GM19397 (cell line): ENCODE measurements at regions not wholly inside any gene's neighbourhood (a gene's known extent, or its start where the extent isn't known, plus 50 kb on each side); places are given as distances from the start of the nearest gene placed in this dataset.
A peak's percentile ranks its signal among the peaks of the same experiment; 100 is the strongest.
"Not testable (repeated sequence)": the region's sequence is repeated elsewhere in the genome, so short reads cannot be mapped to it uniquely, and the experiment has no call there.

Source experiments
- ATAC-seq: cut with Tn5 transposase; IDR thresholded peaks from one replicate; pipeline ENCODE4 v1.9.1; 2021; ENCODE audit warnings: mild to moderate bottlenecking, moderate library complexity; ENCODE audit not compliant: unreplicated experiment

DNA sequence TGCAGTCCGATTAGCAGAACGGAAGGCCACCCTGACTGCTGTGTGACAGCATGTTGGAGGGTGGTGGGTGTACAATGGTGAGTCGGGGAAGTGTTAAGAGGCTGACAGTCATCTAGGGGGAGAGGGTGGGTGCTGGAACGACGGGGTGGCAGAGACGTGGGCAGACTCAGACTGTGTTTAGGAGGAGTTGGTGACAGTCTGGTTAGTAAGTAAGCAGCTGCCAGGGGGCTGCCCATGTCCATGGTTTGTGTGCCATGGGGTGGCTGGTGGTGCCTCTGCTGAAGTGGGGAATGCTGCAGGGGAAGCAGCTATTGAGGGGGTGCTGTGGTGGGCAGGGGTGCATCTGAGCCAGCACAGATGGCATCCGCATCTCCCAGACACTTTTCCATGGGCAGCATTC lies 51.3 kb upstream of the BOD1 start:
- ATAC-seq = no peak

DNA sequence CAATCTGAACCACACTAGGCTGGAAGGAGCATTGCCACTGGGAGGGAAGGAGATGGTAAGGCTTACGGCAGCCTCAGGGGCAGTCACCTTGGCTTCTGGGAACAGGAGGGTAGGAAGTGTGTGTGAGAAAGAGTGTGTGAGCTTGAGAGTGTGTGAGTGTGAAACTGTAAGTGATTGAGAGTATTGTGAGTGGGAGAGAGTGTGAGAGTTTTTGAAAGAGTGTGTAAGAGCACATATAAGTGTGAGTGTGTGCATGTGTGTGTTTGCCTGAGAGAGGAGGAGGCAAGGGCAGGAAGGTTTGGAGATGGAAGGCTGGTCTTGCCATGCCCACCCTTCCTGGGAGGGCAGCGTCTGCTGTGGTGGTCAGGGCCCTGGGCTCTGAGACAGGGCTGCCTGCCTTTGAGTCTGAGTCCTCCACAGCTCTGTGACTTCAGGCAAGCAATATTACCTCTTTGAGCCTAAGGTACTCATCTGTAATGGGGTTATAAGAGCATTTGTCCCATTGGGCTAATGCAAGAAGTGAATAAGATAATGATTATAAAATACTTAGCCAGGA lies 51.9 kb upstream of the BOD1 start:
- no peak for ATAC-seq

DNA sequence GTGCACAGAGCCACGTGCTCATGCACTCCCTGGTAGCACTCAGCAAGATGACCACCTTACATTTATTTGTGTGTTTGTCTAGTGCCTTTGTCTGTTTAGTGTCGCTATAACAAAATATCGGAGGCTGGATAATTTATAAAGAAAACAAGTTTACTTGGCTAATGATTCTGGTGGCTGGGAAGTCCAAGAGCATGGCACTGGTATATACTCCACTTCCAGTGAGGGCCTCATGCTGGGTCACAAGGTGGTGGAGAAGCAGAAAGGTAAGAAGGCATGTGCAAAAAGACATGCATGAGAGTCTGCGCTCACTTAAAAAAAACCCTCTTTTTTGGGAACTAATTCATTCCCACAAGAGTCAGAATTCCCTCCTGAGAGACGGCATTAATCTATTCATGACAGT lies 52.5 kb upstream of the BOD1 start:
- no peak for ATAC-seq

DNA sequence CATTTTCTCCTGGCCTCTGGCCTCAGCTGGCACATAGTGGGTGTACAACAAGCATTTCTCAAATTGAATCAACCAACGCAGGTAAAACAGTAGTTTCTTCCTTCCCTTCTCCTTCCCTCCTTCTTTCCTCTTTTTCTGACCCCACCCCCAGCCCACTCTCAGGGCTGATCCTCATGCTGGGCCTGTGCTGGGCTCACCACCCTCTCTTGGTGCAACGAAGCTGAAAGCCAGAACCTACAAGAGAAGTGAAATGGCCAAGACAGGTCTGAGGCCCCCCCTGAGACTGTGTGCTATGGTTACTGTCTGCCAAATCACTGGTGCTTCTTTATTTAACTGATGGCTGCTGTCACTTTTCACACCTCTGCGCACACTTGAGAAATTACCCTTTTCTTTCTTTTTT lies 53.0 kb upstream of the BOD1 start:
- no peak for ATAC-seq

DNA sequence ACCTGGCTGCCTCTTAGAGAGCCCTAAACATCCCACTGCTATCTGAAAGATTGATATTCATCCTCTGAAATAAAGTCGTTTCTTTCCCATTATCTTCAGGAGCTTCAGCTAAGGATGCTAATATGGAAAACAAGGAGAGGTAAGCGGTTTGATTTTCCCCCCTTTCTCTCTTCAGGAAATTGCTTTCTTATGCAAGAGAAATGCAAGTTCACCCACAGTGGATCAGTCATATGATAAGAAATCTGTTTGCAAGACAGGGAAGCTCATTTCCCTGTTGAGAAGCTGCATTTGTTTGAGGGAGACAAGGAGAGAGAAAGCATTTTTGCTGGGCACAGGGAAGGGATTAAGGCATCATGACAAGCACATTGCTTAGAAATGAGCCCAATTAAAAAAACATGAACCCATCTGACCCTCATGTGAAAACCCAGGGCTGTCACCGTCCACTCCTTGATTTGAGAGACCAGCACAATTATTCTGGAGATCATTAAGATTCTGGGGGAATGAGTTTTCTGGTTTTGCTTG lies 53.7 kb upstream of the BOD1 start:
- ATAC-seq = no peak

DNA sequence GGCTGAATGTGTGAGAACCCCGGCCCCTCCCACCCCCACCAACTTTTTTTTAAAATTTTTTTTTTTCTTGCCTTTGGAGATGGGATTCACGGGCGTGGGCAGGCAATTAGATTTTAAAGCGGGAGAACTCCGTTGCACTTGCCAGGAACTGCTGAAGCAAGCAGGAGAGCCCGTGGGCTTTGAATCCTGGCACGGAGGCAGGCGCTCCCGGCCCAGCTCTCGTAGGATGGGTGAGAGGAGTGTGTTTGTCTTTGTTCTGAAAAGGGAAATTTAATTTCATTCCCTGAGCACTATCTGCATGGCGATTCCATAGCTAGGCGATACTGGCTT lies 54.3 kb upstream of the BOD1 start:
- no peak for ATAC-seq

DNA sequence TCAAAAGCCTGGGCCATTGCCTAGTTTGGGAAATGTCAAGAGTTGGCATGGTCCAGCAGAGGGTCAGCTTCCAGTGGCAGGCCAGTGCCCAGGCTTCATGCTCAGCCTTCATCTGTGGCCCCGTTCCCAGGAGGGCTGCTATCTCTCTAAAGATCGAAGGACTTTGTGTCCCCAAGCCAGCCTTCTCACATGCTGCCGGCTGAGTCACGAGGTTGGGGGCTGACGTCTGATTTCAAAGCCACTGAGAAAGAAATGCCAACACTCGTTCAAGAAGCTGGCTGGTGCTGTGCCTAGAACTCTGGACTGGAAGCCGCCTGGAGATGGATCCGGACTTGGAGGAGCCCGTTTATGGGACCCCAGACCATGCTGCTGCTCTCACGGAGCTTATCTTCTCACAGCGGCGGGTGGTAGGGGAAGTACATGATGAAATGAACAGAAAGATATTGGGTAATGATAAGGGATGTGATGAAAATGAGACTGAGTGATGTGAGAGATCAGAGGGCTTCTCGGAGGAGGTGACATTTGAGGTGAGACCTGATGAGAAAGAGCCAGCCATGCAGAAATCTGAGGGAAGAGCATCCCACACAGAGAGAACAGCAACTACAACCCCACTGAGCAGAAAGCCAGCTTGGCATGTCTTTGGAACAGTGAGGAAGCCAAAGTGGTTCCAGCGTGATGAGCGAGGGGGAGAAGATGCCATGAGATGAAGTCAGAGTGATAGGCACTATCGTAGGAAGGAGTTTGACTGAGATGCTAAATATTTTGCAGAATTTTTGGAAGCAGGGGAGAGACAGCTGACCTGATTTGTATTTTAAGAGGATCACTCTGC lies 54.9 kb upstream of the BOD1 start:
- no peak for ATAC-seq

DNA sequence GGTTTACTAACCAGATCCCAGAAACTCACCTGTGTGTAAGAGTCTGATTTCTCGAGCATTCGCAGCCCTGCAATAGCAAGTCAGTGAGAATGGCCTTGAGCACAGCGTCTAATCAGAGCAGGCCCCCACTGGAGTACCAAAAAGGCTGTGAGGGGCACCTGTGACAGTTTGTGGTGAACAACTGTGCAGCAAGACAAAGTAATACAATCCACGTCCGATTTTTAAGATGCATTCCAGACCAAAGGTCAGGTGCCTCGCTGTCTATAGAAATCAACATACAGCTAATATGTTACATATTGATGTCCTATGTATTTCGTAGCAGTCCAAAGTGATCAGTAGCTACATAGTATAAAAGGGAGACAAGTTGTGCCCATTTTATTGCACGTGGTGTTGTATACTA lies 55.7 kb upstream of the BOD1 start:
- ATAC-seq = no peak

DNA sequence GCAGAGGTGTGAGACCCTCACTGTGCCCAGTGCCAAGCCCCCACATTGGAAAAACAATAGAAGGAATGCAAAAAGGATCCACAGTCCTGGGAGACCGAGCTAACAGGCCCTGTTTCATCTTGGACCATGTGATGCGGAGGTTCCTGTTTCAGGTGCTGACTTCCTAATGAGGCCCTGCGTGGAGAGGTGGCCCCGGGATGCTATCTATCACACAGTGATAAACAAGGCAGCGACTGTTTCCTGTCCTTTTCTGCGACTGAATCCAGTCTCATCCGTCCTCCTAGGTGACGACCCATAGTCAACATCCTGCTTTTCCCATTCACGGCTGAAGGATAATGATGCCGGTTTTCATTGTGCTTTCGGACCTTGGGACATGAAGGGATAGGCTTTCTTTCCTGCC lies 56.4 kb upstream of the BOD1 start:
- no peak for ATAC-seq

DNA sequence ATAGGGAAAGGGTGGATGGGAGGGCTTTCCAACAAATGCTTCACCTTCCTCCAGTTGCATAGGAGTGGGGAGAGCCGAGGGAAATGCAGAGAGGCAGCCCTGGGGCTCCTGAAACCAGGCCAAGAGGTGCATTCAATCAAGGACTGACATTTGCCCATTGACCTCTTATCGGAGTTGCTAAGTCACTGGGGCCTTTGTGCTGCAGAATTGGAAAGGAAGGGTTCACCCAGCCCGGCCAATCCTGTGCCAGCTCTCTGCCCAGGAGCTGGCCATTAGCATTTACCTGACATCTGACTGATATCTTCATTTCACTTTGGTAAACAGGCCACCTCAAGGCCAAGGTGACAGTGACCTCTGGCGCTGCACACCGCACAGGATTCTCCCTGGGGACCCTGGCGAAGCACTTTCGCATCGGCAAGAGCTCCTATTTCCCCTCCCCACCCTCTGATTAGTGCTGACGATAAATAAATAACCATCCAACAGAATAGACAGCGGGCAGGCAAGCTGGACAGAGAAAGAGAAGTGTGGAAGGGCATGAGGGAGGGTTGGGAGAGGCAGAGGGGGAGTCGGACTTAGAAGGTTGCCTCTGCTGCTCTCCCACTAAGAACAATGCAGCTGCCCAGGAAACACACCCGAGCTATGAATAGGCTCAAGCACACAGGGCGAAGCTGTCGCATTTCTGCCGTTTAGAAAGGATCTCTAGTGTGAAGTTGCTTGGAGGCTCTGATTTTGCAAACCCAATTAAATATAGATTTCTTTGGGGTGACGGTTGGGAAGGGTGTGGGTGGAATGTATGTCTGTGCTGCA lies 57.0 kb upstream of the BOD1 start:
- no peak for ATAC-seq

DNA sequence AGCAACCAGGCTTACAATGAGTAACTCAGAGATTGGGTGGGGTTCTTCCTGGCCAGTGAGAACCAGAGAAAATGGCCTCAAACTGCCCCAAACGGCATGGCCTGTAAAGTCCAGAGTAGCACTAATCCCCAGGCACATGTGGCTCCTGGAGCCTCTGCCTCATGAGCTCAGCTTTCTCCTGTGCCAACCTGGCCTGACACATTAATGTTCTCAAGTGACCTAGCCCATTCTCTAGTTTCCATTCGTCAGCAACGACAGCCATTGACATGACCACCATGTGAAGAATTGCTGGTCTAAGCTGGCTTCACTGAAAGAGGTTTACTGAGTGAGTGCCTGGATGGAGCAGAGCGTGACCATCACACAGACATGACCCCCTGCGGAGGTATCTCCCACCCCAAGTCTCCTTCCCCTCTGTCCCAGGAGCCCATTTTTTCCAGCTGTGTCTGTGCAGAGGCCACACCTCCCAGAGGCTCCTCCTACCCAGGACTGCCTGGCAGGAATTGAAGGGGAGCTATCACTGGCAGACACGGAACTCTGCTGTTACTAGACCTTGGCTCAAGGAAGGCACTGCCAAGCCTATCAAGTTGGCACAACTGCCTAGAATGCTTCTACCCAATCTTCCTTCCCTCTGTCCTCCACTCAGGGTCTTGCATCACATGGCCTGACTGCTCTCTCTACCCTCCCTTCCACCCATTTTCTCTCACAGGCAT lies 59.0 kb upstream of the BOD1 start:
- no peak for ATAC-seq

DNA sequence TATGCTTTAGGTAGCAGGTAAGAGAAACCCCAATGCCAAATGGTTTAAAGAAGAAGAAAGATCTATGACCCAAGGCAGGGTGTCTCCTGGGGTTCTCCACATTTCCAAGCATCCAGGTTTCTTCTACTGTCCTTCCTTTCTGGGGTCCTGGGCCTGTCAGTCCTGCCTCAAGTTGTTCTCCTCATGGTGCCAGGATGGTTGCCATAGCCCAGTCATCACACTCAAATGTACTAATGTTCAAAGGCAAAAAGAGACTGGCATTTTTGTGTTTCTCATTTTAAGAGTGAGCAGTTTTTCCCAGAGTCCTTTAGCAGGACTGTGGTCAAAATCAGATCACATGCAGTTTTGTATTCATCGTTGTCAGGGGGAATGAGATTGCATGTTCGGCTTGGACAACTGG lies 59.9 kb upstream of the BOD1 start:
- ATAC-seq = no peak

DNA sequence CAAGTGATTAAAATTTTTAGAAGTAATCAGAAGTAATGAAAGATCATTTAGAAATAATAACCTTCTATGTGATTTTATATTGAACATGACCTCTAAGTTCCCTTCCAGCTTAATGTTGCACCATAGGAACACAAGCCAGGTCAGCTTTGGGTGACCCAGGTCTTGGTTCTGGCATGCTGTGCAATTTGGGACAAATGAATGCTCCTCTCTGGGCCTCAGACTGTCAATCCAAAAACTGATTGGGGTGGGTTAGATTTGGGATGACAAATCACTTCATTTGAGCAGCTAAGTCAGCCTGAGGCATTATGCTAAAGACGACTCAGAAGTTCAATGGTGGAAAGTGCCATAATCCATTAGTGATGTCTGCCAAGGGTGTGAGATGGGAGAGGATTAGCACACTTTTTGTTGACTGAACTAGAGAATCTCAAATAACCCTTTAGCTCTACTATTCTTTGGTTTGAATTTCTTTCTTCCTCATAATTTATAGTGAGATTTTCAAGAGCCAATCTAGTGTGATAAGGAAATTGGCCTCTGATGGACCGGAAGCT lies 60.7 kb upstream of the BOD1 start:
- no peak for ATAC-seq

DNA sequence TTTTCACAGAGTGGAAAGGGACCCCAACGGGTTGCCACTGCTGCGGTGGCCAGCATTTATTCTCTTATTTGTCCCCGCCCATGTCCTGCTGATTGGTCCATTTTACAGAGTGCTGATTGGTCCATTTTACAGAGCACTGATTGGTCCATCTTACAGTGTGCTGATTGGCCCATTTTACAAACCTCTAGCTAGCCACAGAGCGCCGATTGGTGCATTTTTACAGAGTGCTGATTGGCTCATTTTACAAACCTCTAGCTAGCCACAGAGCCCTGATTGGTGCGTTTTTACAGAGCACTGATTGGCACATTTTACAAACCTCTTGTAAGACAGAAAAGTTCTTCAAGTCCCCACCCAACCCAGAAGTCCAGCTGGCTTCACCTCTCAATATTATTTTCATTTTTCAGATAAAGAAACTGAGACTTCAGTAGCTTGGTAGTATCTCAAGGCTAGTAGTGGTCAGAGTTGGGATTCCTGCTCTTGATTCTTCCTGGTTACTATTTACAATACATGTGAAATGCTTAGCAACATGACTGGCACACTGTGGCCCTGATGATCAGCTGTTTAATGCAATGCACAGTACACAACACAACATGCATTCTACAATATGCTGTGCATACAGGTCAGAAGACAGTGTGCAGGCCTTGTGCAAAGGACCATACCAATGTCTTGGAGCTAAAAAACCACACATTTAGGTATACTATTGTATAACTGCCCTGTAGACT lies 63.6 kb upstream of the BOD1 start:
- ATAC-seq = peak; percentile 49

DNA sequence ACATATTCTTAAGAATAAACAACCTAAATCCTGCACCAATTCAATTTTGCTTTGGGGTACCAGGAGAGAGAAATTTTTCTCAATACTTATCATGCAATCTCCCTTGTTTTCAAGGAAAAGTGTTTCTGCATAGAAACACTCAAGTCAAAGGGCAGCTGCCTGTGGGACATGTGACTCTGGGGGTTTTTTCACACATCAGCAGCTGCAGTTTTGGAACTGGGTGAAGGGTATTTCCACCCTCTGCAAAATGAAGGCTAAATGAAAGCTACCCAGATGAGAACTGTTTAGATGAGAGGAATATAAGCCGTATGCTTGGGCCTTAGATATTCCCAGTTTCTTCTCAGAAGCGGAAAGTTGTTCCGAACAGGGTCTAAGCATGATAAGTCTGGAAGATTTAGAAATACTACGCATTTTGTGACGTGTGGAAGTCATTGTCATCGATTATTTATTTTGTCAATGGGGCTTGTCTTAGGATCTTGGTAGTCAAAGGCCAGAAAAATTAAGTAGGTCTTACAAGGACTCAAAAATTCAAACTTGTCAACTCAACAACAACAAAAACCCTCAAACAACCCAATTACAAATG lies 64.3 kb upstream of the BOD1 start:
- ATAC-seq = peak; percentile 76

DNA sequence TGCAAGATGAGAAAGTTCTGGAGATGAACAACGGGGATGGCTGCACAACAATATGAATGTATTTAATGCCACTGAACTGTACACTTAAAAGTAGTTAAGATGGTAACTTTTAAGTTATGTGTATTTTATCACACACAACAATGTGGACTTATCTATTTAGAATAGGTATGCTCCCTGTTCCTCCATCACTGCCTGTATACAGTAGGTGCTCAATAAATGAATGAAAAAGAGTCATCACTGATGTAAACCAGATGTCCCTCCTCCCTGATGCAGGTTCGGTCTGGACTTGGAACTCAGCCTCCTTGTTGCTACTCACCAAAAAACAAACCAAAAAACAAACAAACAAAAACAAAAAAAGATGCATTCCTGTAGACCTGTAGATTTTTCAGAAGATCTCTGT lies 65.9 kb upstream of the BOD1 start:
- ATAC-seq = no peak

DNA sequence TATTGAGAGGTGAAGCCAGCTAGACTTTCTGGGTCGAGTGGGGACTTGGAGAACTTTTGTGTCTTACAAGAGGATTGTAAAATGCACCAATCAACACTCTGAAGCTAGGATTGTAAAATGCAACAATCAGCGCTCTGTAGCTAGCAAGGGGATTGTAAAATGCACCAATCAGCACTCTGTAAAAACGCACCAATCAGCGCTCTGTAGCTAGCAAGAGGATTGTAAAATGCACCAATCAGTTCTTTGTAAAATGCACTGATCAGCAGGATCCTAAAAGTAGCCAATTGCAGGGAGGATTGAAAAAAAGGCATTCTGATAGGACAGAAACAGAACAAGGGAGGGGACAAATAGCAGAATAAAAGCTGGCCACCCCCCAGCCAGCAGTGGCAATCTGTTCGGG lies 68.1 kb upstream of the BOD1 start:
- not testable (repeated sequence) for ATAC-seq

DNA sequence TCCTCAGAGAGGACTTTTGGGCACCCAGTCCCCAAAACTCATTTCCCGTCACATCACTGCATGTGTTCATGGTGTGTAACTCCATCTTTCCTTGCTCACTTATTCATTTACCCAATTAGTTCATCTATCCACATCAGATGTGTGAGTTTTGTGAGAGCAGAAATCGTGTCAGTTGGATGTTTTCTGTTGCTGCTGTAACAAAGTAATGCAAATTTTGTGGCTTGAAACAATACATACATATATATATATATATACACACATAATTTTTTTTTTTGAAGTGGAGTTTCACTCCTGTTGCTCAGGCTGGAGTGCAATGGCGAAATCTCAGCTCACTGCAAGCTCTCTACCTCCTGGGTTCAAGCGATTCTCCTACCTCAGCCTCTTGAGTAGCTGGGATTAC lies 70.5 kb upstream of the BOD1 start:
- ATAC-seq = no peak

DNA sequence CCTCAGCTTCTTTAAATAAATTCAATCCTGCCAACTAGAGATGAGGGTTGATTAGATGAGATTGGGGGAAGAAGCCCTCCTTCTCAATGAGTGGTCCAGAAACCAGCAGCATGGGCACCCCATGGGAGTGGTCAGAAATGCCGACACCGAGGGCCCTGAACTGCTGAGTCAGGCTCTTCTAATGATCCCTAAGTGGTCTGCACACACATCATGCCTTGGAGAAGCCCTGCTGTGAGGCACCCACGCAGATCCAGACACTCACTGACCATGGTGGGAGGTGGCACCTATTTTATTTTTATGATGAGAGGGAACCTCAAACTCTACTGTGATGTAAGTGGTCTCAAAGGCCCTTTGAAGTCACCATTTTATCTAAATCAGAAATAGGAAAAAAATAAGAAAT lies 72.3 kb upstream of the BOD1 start:
- ATAC-seq = no peak

DNA sequence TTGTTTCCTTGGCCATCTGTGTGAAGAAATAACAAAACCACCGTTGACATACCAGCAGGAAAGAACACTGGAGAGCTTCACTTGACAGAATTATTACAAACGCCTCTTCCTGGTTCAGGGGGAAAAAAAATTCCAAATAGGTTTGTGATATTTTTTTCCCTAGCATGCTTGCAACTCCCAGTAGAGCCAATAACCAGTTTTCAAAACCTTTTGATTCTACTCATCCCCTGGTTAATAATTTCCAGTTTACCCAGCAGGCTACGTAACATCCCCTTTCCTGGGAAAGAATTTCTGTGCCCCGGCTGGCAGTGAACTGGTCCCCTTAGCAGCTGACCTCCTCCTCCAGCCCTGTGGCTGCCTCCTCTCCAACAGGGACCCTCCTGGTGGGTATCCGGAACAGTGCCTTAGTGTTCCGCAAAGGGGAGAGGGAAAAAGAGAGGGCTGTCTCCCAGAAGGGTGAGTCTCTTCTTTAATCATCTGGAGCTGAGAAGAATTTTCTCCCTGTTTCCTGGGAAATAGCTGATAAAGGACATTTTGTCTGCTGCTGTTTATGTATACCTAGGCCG lies 72.8 kb upstream of the BOD1 start:
- ATAC-seq = no peak
